OCI-LY3 (cell line): ENCODE measurements at regions not wholly inside any gene's neighbourhood (a gene's known extent, or its start where the extent isn't known, plus 50 kb on each side); places are given as distances from the start of the nearest gene placed in this dataset.

Experiments
- H2AFZ ChIP-seq: fragments of 200-600, 300-600 bp; shearing (Covaris generic); 2 replicates; pipeline ENCODE4 v1.6.0; 2014; ENCODE audit warnings: antibody characterized with exemption, low read depth, low read length
- H3K27ac ChIP-seq: fragments of 200-600, 300-600 bp; sonication (generic); 2 replicates; pipeline ENCODE4 v1.5.1; 2014; ENCODE audit warnings: mild to moderate bottlenecking, low read length, moderate library complexity, mixed read lengths
- H3K27me3 ChIP-seq: fragments of 200-600, 300-600 bp; sonication (generic); 2 replicates; pipeline ENCODE4 v1.6.1; 2014; ENCODE audit warnings: low read depth, low read length, mixed read lengths
- H3K36me3 ChIP-seq: fragments of 200-600, 300-600 bp; sonication (generic); replicated peaks from 2 replicates; pipeline ENCODE3; 2014; ENCODE audit warnings: low read depth, low read length, mixed read lengths
- H3K4me1 ChIP-seq: fragments of 300-600, 200-600 bp; sonication (generic); 2 replicates; pipeline ENCODE4 v1.6.1; 2014; ENCODE audit warnings: low read length, mixed read lengths
- H3K4me2 ChIP-seq: fragments of 200-600, 300-600 bp; sonication (generic); 2 replicates; pipeline ENCODE4 v1.6.1; 2014; ENCODE audit warnings: low read length, mixed read lengths
- H3K4me3 ChIP-seq: fragments of 300-600, 200-600 bp; sonication (generic); 2 replicates; pipeline ENCODE4 v1.5.1; 2014; ENCODE audit warnings: antibody characterized with exemption, mild to moderate bottlenecking, low read length, moderate library complexity
- H3K79me2 ChIP-seq: fragments of 300-600, 200-600 bp; shearing (Covaris generic); 2 replicates; pipeline ENCODE4 v1.6.1; 2014; ENCODE audit warnings: mild to moderate bottlenecking, low read length, mixed read lengths
- H3K9ac ChIP-seq: fragments of 300-600, 200-600 bp; shearing (Covaris generic); 2 replicates; pipeline ENCODE4 v1.6.0; 2014; ENCODE audit warnings: mild to moderate bottlenecking, low read length, moderate library complexity
- H3K9me3 ChIP-seq: fragments of 200-600, 300-600 bp; shearing (Covaris generic); 2 replicates; pipeline ENCODE4 v1.6.1; 2014; ENCODE audit warnings: low read length, mixed read lengths; ENCODE audit not compliant: insufficient read depth
- H4K20me1 ChIP-seq: fragments of 200-600, 300-600 bp; sonication (generic); 2 replicates; pipeline ENCODE4 v1.6.1; 2016; ENCODE audit warnings: low read length, mixed read lengths; ENCODE audit not compliant: insufficient read depth
- CTCF ChIP-seq: fragments of 200-600, 300-600 bp; sonication (generic); IDR thresholded peaks from 2 replicates; pipeline ENCODE4 v1.5.1; 2014; ENCODE audit warnings: antibody characterized with exemption, low read length, low read depth
- EZH2phosphoT487 ChIP-seq: fragments of 200-600 bp; shearing (Covaris generic); IDR thresholded peaks from 2 replicates; pipeline ENCODE4 v1.6.1; 2018; ENCODE audit warnings: antibody characterized with exemption, mixed run types, low read depth

- Histone ChIP-seq H3K79me2 (no peaks in the 10 kb centered on the region), H3K36me3 (no peaks in the 10 kb centered on the region), H3K4me3 (no peak overlapping the region), H3K9me3 (no peaks in the 10 kb centered on the region), H3K4me1 (no peaks in the 10 kb centered on the region), H3K27me3 (0 out of 2 replicates have a peak, but pooled peaks cover 3% of the 10 kb centered on the region), H3K9ac (no peak overlapping the region), H3K4me2 (no peak overlapping the region), H2AFZ (no peak overlapping the region), H4K20me1 (no peaks in the 10 kb centered on the region; the same call in none of the 2 replicates), H3K27ac (no peak overlapping the region)
- TF ChIP-seq EZH2phosphoT487 = no peak
- no peak for TF ChIP-seq CTCF
These were observed 183.9 kb downstream of the CTTN start for GRCh38 chr11:70581991-70582885.

- no peak overlapping the region for H3K9ac ChIP-seq
- no peaks in the 10 kb centered on the region for H3K9me3 ChIP-seq
- 0 out of 2 replicates have a peak, but pooled peaks cover 3% of the 10 kb centered on the region for H3K27me3 ChIP-seq
- H3K4me2 ChIP-seq = no peak overlapping the region
- no peaks in the 10 kb centered on the region for H3K4me1 ChIP-seq
- no peaks in the 10 kb centered on the region for H3K36me3 ChIP-seq
- no peak overlapping the region for H2AFZ ChIP-seq
- no peak overlapping the region for H3K4me3 ChIP-seq
- no peak overlapping the region for H3K27ac ChIP-seq
- TF ChIP-seq EZH2phosphoT487 (no peak), CTCF (no peak)
- no peaks in the 10 kb centered on the region; the same call in none of the 2 replicates for H4K20me1 ChIP-seq
- no peaks in the 10 kb centered on the region for H3K79me2 ChIP-seq
These were observed 184.7 kb downstream of the CTTN start for GRCh38 chr11:70582886-70583641.

DNA sequence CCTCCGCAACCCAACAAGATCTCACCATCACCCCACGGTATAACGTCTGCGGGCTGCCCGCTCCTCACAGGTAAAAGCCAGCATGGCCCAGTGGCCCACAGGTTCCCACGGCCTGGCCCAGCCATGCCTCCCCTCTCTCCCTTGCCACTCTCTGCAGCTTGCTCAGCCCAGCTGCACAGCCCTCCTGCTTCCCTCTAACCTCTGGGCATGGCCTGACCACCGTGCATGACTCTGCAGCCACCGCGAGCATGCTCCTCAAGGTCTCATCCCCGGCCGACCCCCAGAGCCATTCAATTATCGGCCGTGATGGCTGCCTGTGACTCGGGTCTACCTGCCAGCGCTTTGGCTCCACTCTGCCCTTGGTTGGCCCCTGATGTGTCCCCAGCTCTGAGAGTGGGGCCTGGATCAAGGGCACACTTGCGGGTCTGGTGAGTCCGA is 185.5 kb downstream of the CTTN start:
- no peak overlapping the region for H3K27ac ChIP-seq
- no peak overlapping the region for H3K4me3 ChIP-seq
- 0 out of 2 replicates have a peak, but pooled peaks cover 3% of the 10 kb centered on the region for H3K27me3 ChIP-seq
- H3K79me2 ChIP-seq = no peaks in the 10 kb centered on the region
- H3K9ac ChIP-seq = no peak overlapping the region
- no peaks in the 10 kb centered on the region for H3K4me1 ChIP-seq
- TF ChIP-seq EZH2phosphoT487 (no peak), CTCF (no peak)
- H3K9me3 ChIP-seq = no peaks in the 10 kb centered on the region
- no peak overlapping the region for H2AFZ ChIP-seq
- H3K36me3 ChIP-seq = no peaks in the 10 kb centered on the region
- no peaks in the 10 kb centered on the region; the same call in none of the 2 replicates for H4K20me1 ChIP-seq
- no peak overlapping the region for H3K4me2 ChIP-seq
